Germinal center (tissue), 1 donor: ENCODE measurements at regions not wholly inside any gene's neighbourhood (a gene's known extent, or its start where the extent isn't known, plus 50 kb on each side); places are given as distances from the start of the nearest gene placed in this dataset.
"Not testable (repeated sequence)": the region's sequence is repeated elsewhere in the genome, so short reads cannot be mapped to it uniquely, and the experiment has no call there.

ENCODE experiments used
- DNase-seq: peaks from one replicate; pipeline ENCODE4 v3.0.0; 2012; ENCODE audit warnings: mixed read lengths, low spot score

- DNase-seq = no peak
Observed at GRCh38 chr7:51918581-51918980, 602.0 kb upstream of the COBL start.

GRCh38 chr7:51901489-51901840, 584.9 kb upstream of the COBL start:
- DNase-seq = no peak

- not testable (repeated sequence) for DNase-seq
Observed at GRCh38 chr7:51900755-51901488, 584.3 kb upstream of the COBL start.

GRCh38 chr7:51899611-51900010, 583.0 kb upstream of the COBL start:
- no peak for DNase-seq

- no peak for DNase-seq
Observed at GRCh38 chr7:51882412-51882811, 565.8 kb upstream of the COBL start.

- no peak for DNase-seq
Observed at GRCh38 chr7:51881309-51881708, 564.7 kb upstream of the COBL start.

- DNase-seq = no peak
Observed at GRCh38 chr7:51878865-51879264, 562.3 kb upstream of the COBL start.

- DNase-seq = no peak
Observed at GRCh38 chr7:51869452-51869851, 552.8 kb upstream of the COBL start.

GRCh38 chr7:51867117-51867516, 550.5 kb upstream of the COBL start:
- DNase-seq = no peak

- no peak for DNase-seq
Observed at GRCh38 chr7:51860305-51860704, 543.7 kb upstream of the COBL start.

- no peak for DNase-seq
Observed at GRCh38 chr7:51850126-51850525, 533.5 kb upstream of the COBL start.

- DNase-seq = no peak
Observed at GRCh38 chr7:51847461-51848134, 531.0 kb upstream of the COBL start.

- DNase-seq = not testable (repeated sequence)
Observed at GRCh38 chr7:51839130-51839529, 522.5 kb upstream of the COBL start.

- no peak for DNase-seq
Observed at GRCh38 chr7:51827631-51828030, 511.0 kb upstream of the COBL start.

GRCh38 chr7:51824050-51824449, 507.4 kb upstream of the COBL start:
- no peak for DNase-seq

GRCh38 chr7:51823437-51823836, 506.8 kb upstream of the COBL start:
- DNase-seq = no peak

GRCh38 chr7:51817694-51818225, 501.2 kb upstream of the COBL start:
- DNase-seq = no peak

GRCh38 chr7:51805783-51806431, 489.3 kb upstream of the COBL start:
- DNase-seq = not testable (repeated sequence)

GRCh38 chr7:51802718-51803117, 486.1 kb upstream of the COBL start:
- DNase-seq = no peak

GRCh38 chr7:51797371-51797770, 480.8 kb upstream of the COBL start:
- DNase-seq = no peak

- no peak for DNase-seq
Observed at GRCh38 chr7:51792796-51793195, 476.2 kb upstream of the COBL start.

GRCh38 chr7:51789489-51789888, 472.9 kb upstream of the COBL start:
- no peak for DNase-seq

- DNase-seq = no peak
Observed at GRCh38 chr7:51786284-51786683, 469.7 kb upstream of the COBL start.
